Heart left ventricle (tissue), 16 donors: ENCODE measurements at regions not wholly inside any gene's neighbourhood (a gene's known extent, or its start where the extent isn't known, plus 50 kb on each side); places are given as distances from the start of the nearest gene placed in this dataset.

Experiments
- ATAC-seq, 4 donors: fragments of 200-7000 bp; cut with Tn5 transposase; one replicate each; pipeline ENCODE4 v1.9.1; 2020 to 2022; ENCODE audit warnings: moderate library complexity in 4 of 4, mild to moderate bottlenecking in 3 of 4, moderate number of reproducible peaks in 1 of 4
- DNase-seq, 5 donors: peaks; one replicate each; pipeline ENCODE4 v3.0.0-alpha.2; 2020
- H3K27ac ChIP-seq, 12 donors: fragments of 200-600 bp; sonication (generic) in 4 of 12; one replicate each; pipeline versions ENCODE4 v1.5.0 to v1.8.0; 2016 to 2022; ENCODE audit warnings: mild to moderate bottlenecking in 2 of 12
- H3K27me3 ChIP-seq, 9 donors: fragments of 200-600 bp; sonication (generic) in 2 of 9; one replicate each; pipeline versions ENCODE4 v1.5.1 to v1.8.0; 2016 to 2022; ENCODE audit warnings: mild to moderate bottlenecking in 3 of 9
- H3K36me3 ChIP-seq, 9 donors: fragments of 200-600 bp; sonication (generic) in 2 of 9; one replicate each; pipeline versions ENCODE4 v1.5.0 to v1.8.0; 2018 to 2022; ENCODE audit warnings: mild to moderate bottlenecking in 2 of 9
- H3K4me1 ChIP-seq, 12 donors: fragments of 200-600 bp; sonication (generic) in 4 of 12; one replicate each; pipeline versions ENCODE4 v1.5.0 to v1.8.0; 2016 to 2022; ENCODE audit warnings: mild to moderate bottlenecking in 3 of 12
- H3K4me3 ChIP-seq, 12 donors: fragments of 200-600 bp; sonication (generic) in 4 of 12; one replicate each; pipeline versions ENCODE4 v1.5.0 to v1.8.0; 2017 to 2022; ENCODE audit warnings: mild to moderate bottlenecking in 9 of 12, moderate library complexity in 4 of 12
- H3K9me3 ChIP-seq, 12 donors: fragments of 200-600 bp; sonication (generic) in 4 of 12; one replicate each; pipeline versions ENCODE4 v1.5.0 to v1.8.0; 2016 to 2022; ENCODE audit warnings: mild to moderate bottlenecking in 1 of 12
- POLR2A ChIP-seq, 2 donors: fragments of 450-650 bp; IDR thresholded peaks; one replicate each; pipeline ENCODE4 v1.6.1; 2017; ENCODE audit warnings: antibody characterized with exemption in 2 of 2, mild to moderate bottlenecking in 2 of 2, moderate library complexity in 2 of 2
- WGBS, 4 donors: extraction: QIAGEN DNeasy Blood & Tissue Kit in 2 of 4; methylation state at CpG; one replicate each; pipeline versions ENCODE4 v1.1.5 to v1.1.7; 2013 to 2018; 5-methylcytosine and 5-hydroxymethylcytosine counted together
- intact Hi-C, 10 donors: fragments of 100-400 bp; cut with DNase I; formaldehyde crosslinking; loops; one replicate each; pipeline versions ENCODE4 v1.11.1 to v1.14.2; 2022
- TF ChIP-seq, protein P1 (sequence below), 12 donors: fragments of 200-600 bp; sonication (generic) in 4 of 12; IDR thresholded peaks; one replicate each; pipeline versions ENCODE4 v1.5.0 to v1.8.0; 2018 to 2022; ENCODE audit warnings: antibody characterized with exemption in 12 of 12, mild to moderate bottlenecking in 5 of 12
- donor health status: ischemic (EF 13 %, LVEDD 7.1; RV severe dilation, severe dysfunction).
- donor health status: healthy with polysubstance abuse.
- donor health status: DM: no; HTN: yes; CAD: no.
- donor health status: DM: no; HTN: no; CAD: no.
- donor health status: ischemic (EF 25% LVEDD 6.9; RV normal size, moderate dysfunction).
- donor health status: ischemic (EF 25% LVEDD 5.7; RV mildly dilated, moderate dysfunction).
- donor health status: healthy.
- donor health status: DM: yes; HTN: yes; CAD: no.
- donor health status: ischemic (EF 35%, LVEDD 5.7; RV mildly dilated, moderate dysfunction).
- donor health status: nonischemic (EF 11% LVEDD 7.7; RV severe dilation, severe dysfunction).
- donor health status: DM: yes; HTN: yes; CAD: no.
- donor health status: PGD.
- donor health status: ischemic (EF 29% LVEDD 5.4; RV normal size, mild dysfunction).
- donor health status: nonischemic (EF 23%, LVEDD 6.1; RV moderate dilation, normal function).

DNA sequence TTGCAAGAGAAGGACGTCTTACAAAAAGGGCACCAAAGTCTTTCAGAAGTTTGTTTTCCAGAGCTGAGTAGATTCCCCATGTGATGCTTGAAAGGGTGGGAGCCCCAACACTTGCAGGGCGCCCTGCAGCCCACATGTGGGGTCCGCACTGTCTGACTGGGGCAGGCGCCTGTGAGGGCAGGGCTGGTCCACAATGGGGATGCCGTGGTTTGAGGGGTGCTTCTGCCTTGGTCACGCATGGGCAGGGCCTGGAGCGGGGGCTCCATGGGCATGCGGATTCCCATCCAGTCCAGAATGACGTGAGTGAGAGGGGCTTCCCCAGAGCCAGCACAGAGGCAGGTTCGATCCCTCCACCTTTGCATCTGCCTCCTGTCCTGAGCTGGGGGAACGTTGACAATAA, 101.5 kb upstream of the SHH start:
- no peaks in the 10 kb centered on the region for H3K36me3 ChIP-seq
- no peak for DNase-seq
- H3K9me3 ChIP-seq: peaks cover 0 to 21% (median 0%) of the 10 kb centered on the region in 12 donors
- WGBS, 4 donors: 51 to 90% (median 78%) methylated on average over 5 to 11 of the region's 11 CpGs
- no peak for ATAC-seq
- no peak overlapping the region for H3K4me3 ChIP-seq
- TF ChIP-seq, protein P1, sequence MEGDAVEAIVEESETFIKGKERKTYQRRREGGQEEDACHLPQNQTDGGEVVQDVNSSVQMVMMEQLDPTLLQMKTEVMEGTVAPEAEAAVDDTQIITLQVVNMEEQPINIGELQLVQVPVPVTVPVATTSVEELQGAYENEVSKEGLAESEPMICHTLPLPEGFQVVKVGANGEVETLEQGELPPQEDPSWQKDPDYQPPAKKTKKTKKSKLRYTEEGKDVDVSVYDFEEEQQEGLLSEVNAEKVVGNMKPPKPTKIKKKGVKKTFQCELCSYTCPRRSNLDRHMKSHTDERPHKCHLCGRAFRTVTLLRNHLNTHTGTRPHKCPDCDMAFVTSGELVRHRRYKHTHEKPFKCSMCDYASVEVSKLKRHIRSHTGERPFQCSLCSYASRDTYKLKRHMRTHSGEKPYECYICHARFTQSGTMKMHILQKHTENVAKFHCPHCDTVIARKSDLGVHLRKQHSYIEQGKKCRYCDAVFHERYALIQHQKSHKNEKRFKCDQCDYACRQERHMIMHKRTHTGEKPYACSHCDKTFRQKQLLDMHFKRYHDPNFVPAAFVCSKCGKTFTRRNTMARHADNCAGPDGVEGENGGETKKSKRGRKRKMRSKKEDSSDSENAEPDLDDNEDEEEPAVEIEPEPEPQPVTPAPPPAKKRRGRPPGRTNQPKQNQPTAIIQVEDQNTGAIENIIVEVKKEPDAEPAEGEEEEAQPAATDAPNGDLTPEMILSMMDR (IDR thresholded peaks at IDR 0.05): no peak
- no peak for TF ChIP-seq POLR2A (IDR thresholded peaks at IDR 0.05)
- intact Hi-C loops: no loop called here
- peaks cover 0 to 4% (median 0%) of the 10 kb centered on the region in 9 donors for H3K27me3 ChIP-seq
- no peaks in the 10 kb centered on the region for H3K4me1 ChIP-seq
- no peak overlapping the region for H3K27ac ChIP-seq

DNA sequence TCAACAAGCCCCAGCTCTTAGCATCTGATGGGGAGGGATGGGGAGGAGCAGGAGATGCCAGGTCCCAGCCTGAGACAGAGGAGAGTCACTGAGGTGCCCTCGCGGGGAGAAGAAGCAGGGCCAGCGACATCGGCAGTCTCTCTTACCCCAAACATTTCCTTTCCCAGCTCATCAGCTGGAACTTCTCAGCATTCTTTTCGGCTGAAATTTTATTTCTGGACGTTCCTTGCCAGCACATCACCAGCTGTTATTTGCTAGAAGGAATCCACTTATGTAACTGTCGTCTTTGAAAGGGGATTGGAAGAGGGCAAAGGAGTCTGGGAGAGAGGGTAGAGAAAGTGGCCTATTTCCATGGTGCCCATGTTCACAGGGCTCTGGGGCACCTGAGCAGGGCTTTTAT, 101.0 kb upstream of the SHH start:
- no peak overlapping the region for H3K27ac ChIP-seq
- H3K9me3 ChIP-seq: peaks cover 0 to 21% (median 0%) of the 10 kb centered on the region in 12 donors
- no peak for TF ChIP-seq POLR2A (IDR thresholded peaks at IDR 0.05)
- TF ChIP-seq, protein P1 (IDR thresholded peaks at IDR 0.05): no peak
- H3K27me3 ChIP-seq: peaks cover 0 to 4% (median 0%) of the 10 kb centered on the region in 9 donors
- DNase-seq (no peak), ATAC-seq (no peak)
- H3K4me1 ChIP-seq: no peaks in the 10 kb centered on the region
- 69 to 79% (median 77%) methylated on average over 7 of the region's 7 CpGs for WGBS, 4 donors
- intact Hi-C loops: no loop called here
- no peaks in the 10 kb centered on the region for H3K36me3 ChIP-seq
- no peak overlapping the region for H3K4me3 ChIP-seq

DNA sequence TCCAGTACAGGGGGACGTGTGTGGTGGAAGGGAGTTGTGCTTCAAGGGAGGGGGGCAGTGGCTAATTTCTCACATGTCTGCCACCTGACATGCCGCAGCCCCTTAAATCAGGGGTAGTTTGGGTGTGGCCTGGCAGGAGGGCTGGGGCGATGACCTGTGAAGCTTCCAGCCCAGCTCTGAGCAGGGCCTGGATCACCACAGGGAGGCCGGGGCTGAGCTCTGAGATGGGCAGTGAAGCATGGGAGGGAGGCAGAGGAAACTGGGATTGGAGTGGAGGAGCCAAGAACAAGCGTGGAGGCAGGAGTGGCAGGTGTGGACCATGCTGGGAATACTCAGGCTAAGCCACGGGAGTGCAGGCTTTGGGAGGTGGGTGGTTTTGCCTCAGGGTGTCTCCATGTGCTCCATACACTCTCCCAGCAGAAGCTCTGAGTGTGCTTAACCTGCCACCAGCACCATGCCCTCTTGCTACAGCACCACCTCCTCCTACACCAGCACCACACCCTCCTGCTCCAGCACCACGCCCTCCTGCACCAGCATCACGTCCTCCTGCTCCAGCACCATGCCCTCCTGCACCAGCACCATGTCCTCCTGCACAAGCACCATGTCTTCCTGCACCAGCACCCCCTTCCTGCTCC, 99.3 kb upstream of the SHH start:
- TF ChIP-seq, protein P1 (IDR thresholded peaks at IDR 0.05): no peak
- TF ChIP-seq POLR2A (IDR thresholded peaks at IDR 0.05): no peak
- Histone ChIP-seq H3K9me3 (peaks cover 0 to 21% (median 0%) of the 10 kb centered on the region in 12 donors), H3K27me3 (peaks cover 0 to 4% (median 0%) of the 10 kb centered on the region in 9 donors), H3K27ac (no peak overlapping the region), H3K4me3 (no peak overlapping the region), H3K4me1 (no peaks in the 10 kb centered on the region), H3K36me3 (no peaks in the 10 kb centered on the region)
- no peak for DNase-seq
- intact Hi-C loops: no loop called here
- 67 to 73% (median 70%) methylated on average over 8 of the region's 8 CpGs for WGBS, 4 donors
- ATAC-seq: no peak

DNA sequence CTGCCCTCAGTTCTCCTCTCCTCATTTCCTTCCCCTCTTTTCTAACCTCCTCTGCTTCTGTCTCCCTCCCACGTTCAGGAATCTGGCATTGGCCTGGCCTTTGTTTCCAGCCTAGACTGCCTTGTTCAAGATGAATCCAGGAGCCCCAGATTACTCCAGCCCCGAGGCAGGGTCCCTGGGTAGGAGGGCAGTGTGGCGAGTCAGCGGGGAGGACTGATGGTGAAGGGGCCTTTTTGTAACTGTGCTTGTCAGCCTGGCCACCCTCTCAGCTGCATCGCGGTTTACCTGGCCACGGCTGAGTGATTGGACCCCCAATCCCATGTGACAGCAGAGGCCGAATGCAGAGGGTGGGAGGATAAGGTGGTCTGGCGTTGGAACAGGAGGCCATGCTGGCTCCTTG, 96.1 kb upstream of the SHH start:
- Histone ChIP-seq H3K9me3 (peaks cover 0 to 21% (median 0%) of the 10 kb centered on the region in 12 donors), H3K27ac (no peak overlapping the region), H3K4me1 (no peaks in the 10 kb centered on the region), H3K36me3 (no peaks in the 10 kb centered on the region), H3K27me3 (peaks cover 0 to 4% (median 0%) of the 10 kb centered on the region in 9 donors), H3K4me3 (no peak overlapping the region)
- intact Hi-C loops: no loop called here
- DNase-seq (no peak), ATAC-seq (no peak)
- TF ChIP-seq, protein P1 (IDR thresholded peaks at IDR 0.05): no peak
- TF ChIP-seq POLR2A (IDR thresholded peaks at IDR 0.05): no peak
- WGBS, 4 donors: 73 to 81% (median 74%) methylated on average over 6 to 9 of the region's 9 CpGs
